Neural progenitor cell (in vitro differentiated cells): ENCODE measurements at regions not wholly inside any gene's neighbourhood (a gene's known extent, or its start where the extent isn't known, plus 50 kb on each side); places are given as distances from the start of the nearest gene placed in this dataset.

ENCODE experiments used
- DNase-seq: peaks from one replicate; pipeline ENCODE4 v3.0.0-alpha.2; 2016; ENCODE audit warnings: low spot score
- H2AFZ ChIP-seq: fragments of 200-600 bp; sonication (generic); replicated peaks from 2 replicates; pipeline ENCODE4 v1.6.1; 2016; ENCODE audit warnings: antibody characterized with exemption
- H3F3A ChIP-seq: fragments of 200-600 bp; sonication (generic); 2 replicates; pipeline ENCODE4 v1.6.1; 2016; ENCODE audit warnings: antibody characterized with exemption, low read depth
- H3K27ac ChIP-seq: fragments of 200-600 bp; sonication (generic); 2 replicates; pipeline ENCODE4 v1.5.1; 2016; ENCODE audit warnings: mild to moderate bottlenecking
- H3K27me3 ChIP-seq: fragments of 200-600 bp; sonication (generic); 2 replicates; pipeline ENCODE4 v1.6.1; 2016; ENCODE audit warnings: mild to moderate bottlenecking, moderate library complexity
- H3K36me3 ChIP-seq: fragments of 200-600 bp; sonication (generic); 2 replicates; pipeline ENCODE4 v1.5.1; 2016
- H3K4me1 ChIP-seq: fragments of 200-600 bp; sonication (generic); 2 replicates; pipeline ENCODE4 v1.6.1; 2016; ENCODE audit warnings: mixed run types
- H3K4me2 ChIP-seq: fragments of 200-600 bp; sonication (generic); 2 replicates; pipeline ENCODE4 v1.6.1; 2016
- H3K4me3 ChIP-seq: fragments of 200-600 bp; sonication (generic); 2 replicates; pipeline ENCODE4 v1.5.1; 2016
- H3K79me2 ChIP-seq: fragments of 200-600 bp; sonication (generic); 2 replicates; pipeline ENCODE4 v1.6.1; 2016; ENCODE audit warnings: low read depth
- H3K9ac ChIP-seq: fragments of 200-600 bp; sonication (generic); 2 replicates; pipeline ENCODE4 v1.6.1; 2016
- H3K9me3 ChIP-seq: fragments of 200-600 bp; sonication (generic); 2 replicates; pipeline ENCODE4 v1.5.1; 2016; ENCODE audit warnings: low read depth
- H4K20me1 ChIP-seq: fragments of 200-600 bp; sonication (generic); 2 replicates; pipeline ENCODE4 v1.6.1; 2016; ENCODE audit warnings: low read depth
- H3K27ac Mint-ChIP-seq: 3 replicates; pipeline ENCODE4 v1.8.0; 2021; ENCODE audit warnings: mixed read lengths
- H3K27me3 Mint-ChIP-seq: 2 replicates; pipeline ENCODE4 v1.8.0; 2022; ENCODE audit warnings: low read depth, mild to moderate bottlenecking, inconsistent platforms, moderate library complexity, mixed read lengths; ENCODE audit not compliant: insufficient read depth
- H3K36me3 Mint-ChIP-seq: 3 replicates; pipeline ENCODE4 v1.8.0; 2021; ENCODE audit warnings: mixed read lengths
- H3K4me1 Mint-ChIP-seq: 3 replicates; pipeline ENCODE4 v1.8.0; 2021; ENCODE audit warnings: mixed read lengths
- H3K4me3 Mint-ChIP-seq: 3 replicates; pipeline ENCODE4 v1.8.0; 2021; ENCODE audit warnings: mild to moderate bottlenecking, moderate library complexity, mixed read lengths
- H3K9me3 Mint-ChIP-seq: 3 replicates; pipeline ENCODE4 v1.8.0; 2020; ENCODE audit warnings: mixed read lengths
- CTCF ChIP-seq: fragments of 200-600 bp; sonication (generic); IDR thresholded peaks from 2 replicates; pipeline ENCODE4 v1.5.1; 2017; ENCODE audit warnings: antibody characterized with exemption, mild to moderate bottlenecking
- EZH2 ChIP-seq: fragments of 200-600 bp; sonication (generic); IDR thresholded peaks from 2 replicates; pipeline ENCODE4 v1.6.1; 2017; ENCODE audit warnings: antibody characterized with exemption, mild to moderate bottlenecking, moderate library complexity
- EZH2phosphoT487 ChIP-seq: fragments of 200-600 bp; sonication (generic); IDR thresholded peaks from 2 replicates; pipeline ENCODE4 v1.6.1; 2017; ENCODE audit warnings: antibody characterized with exemption

GRCh38 chr10:111150691-111151090 is 73.9 kb downstream of the ADRA2A start:
- Histone ChIP-seq H3K9me3 (no peaks in the 10 kb centered on the region), H3K4me2 (no peak overlapping the region), H3F3A (no peaks in the 10 kb centered on the region), H3K4me3 (no peak overlapping the region), H3K9ac (no peak overlapping the region), H3K79me2 (no peaks in the 10 kb centered on the region), H3K27me3 (no peaks in the 10 kb centered on the region), H2AFZ (no peak overlapping the region), H3K36me3 (no peaks in the 10 kb centered on the region), H3K4me1 (peaks cover 10% of the 10 kb centered on the region), H4K20me1 (no peaks in the 10 kb centered on the region), H3K27ac (no peak overlapping the region)
- H3K27me3 Mint-ChIP-seq = peaks cover 16% of the 10 kb centered on the region
- H3K27ac Mint-ChIP-seq = no peak overlapping the region
- H3K4me3 Mint-ChIP-seq = no peak overlapping the region
- peaks cover 6% of the 10 kb centered on the region for H3K9me3 Mint-ChIP-seq
- TF ChIP-seq EZH2 (no peak), CTCF (no peak), EZH2phosphoT487 (no peak)
- DNase-seq = no peak
- H3K4me1 Mint-ChIP-seq = peaks cover 51% of the 10 kb centered on the region
- no peaks in the 10 kb centered on the region for H3K36me3 Mint-ChIP-seq

GRCh38 chr10:111151595-111152307 is 74.9 kb downstream of the ADRA2A start:
- Mint-ChIP-seq H3K4me3 (peak overlapping the region; percentile 65), H3K4me1 (peaks cover 47% of the 10 kb centered on the region), H3K27me3 (peaks cover 16% of the 10 kb centered on the region), H3K36me3 (no peaks in the 10 kb centered on the region), H3K9me3 (peaks cover 6% of the 10 kb centered on the region), H3K27ac (no peak overlapping the region)
- Histone ChIP-seq H3F3A (no peaks in the 10 kb centered on the region), H3K4me2 (peak overlapping the region; percentile 22), H4K20me1 (no peaks in the 10 kb centered on the region), H3K9ac (no peak overlapping the region), H3K4me3 (no peak overlapping the region), H3K9me3 (no peaks in the 10 kb centered on the region), H2AFZ (no peak overlapping the region), H3K27me3 (no peaks in the 10 kb centered on the region), H3K4me1 (peaks cover 10% of the 10 kb centered on the region), H3K79me2 (no peaks in the 10 kb centered on the region), H3K36me3 (no peaks in the 10 kb centered on the region), H3K27ac (no peak overlapping the region)
- DNase-seq = peak; percentile 53
- no peak for TF ChIP-seq EZH2phosphoT487
- TF ChIP-seq EZH2 = no peak
- TF ChIP-seq CTCF = no peak

DNA sequence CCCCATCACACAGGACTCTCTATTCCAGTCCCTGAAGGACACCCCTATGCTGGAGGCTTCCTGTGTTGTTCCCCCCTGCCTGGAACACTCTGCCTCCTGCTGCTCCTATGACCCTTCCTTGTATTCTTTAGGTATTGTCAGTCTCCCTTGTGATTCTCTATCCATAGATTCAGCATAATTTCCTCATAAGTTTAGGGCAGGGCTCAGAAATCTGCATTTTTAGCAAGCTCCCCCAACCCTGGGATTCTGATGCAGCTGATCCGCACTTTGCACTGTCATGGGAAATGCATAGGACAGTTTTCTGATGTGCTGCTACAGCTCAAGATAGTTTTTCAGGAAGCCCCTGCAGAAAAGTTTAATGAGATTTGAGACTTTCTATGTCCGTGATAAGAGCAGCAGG is 79.9 kb downstream of the ADRA2A start:
- peaks cover 2% of the 10 kb centered on the region for H3K27me3 Mint-ChIP-seq
- H3K27ac Mint-ChIP-seq = no peak overlapping the region
- H3K9me3 Mint-ChIP-seq = peaks cover 2% of the 10 kb centered on the region
- no peak for DNase-seq
- no peaks in the 10 kb centered on the region for H3K36me3 ChIP-seq
- H3K4me1 ChIP-seq = peaks cover 3% of the 10 kb centered on the region
- no peaks in the 10 kb centered on the region for H4K20me1 ChIP-seq
- TF ChIP-seq EZH2phosphoT487 (no peak), CTCF (no peak), EZH2 (no peak)
- no peaks in the 10 kb centered on the region for H3K27me3 ChIP-seq
- H3K9me3 ChIP-seq = no peaks in the 10 kb centered on the region
- no peaks in the 10 kb centered on the region for H3F3A ChIP-seq
- no peak overlapping the region for H3K27ac ChIP-seq
- no peak overlapping the region for H3K4me3 ChIP-seq
- no peak overlapping the region for H2AFZ ChIP-seq
- no peaks in the 10 kb centered on the region for H3K79me2 ChIP-seq
- no peak overlapping the region for H3K4me2 ChIP-seq
- H3K4me3 Mint-ChIP-seq = no peak overlapping the region
- H3K4me1 Mint-ChIP-seq = peaks cover 10% of the 10 kb centered on the region
- H3K36me3 Mint-ChIP-seq = no peaks in the 10 kb centered on the region
- no peak overlapping the region for H3K9ac ChIP-seq
